CD4-positive, alpha-beta T cell (primary cell): ENCODE measurements at regions not wholly inside any gene's neighbourhood (a gene's known extent, or its start where the extent isn't known, plus 50 kb on each side); places are given as distances from the start of the nearest gene placed in this dataset.

Experiments
- ATAC-seq: fragments of 200-7000 bp; cut with Tn5 transposase; one replicate; pipeline ENCODE4 v1.10.0; 2022; ENCODE audit warnings: mild to moderate bottlenecking; ENCODE audit not compliant: poor library complexity
- CTCF ChIA-PET: fragments of 350-600 bp; sonication (Branson Sonifier 250); formaldehyde crosslinking; loops from one replicate; lab custom pipeline; 2021; ENCODE audit warnings: antibody characterized with exemption, inconsistent platforms; lab: Charles Lee
- POLR2A ChIA-PET: fragments of 350-600 bp; sonication (Branson Sonifier 250); formaldehyde crosslinking; loops from one replicate; lab custom pipeline; 2021; ENCODE audit warnings: antibody characterized with exemption, inconsistent platforms; lab: Charles Lee
- DNase-seq, 14 experiments: peaks; one replicate each; pipeline ENCODE4 v3.0.0-alpha.2; 2013 to 2020; ENCODE audit warnings: mixed read lengths in 2 of 14
- H3K27ac ChIP-seq, 2 donors: one replicate each; pipeline versions ENCODE4 v1.5.1 to v1.7.0; 2013; ENCODE audit warnings: low read length in 2 of 2, low read depth in 1 of 2, mild to moderate bottlenecking in 1 of 2
- H3K27me3 ChIP-seq, 2 experiments: 1 replicate in 1 of 2; 2 replicates in 1 of 2; pipeline versions ENCODE4 v1.6.1 to v1.7.0; 2013; ENCODE audit warnings: low read length in 2 of 2, control low read depth in 1 of 2, mild to moderate bottlenecking in 1 of 2, moderate library complexity in 1 of 2; ENCODE audit not compliant: insufficient read depth in 2 of 2, control insufficient read depth in 1 of 2
- H3K36me3 ChIP-seq: one replicate; pipeline ENCODE4 v1.6.1; 2013; ENCODE audit warnings: low read length, control low read depth; ENCODE audit not compliant: insufficient read depth
- H3K4me1 ChIP-seq: one replicate; pipeline ENCODE4 v1.6.1; 2013; ENCODE audit warnings: low read length, control low read depth; ENCODE audit not compliant: insufficient read depth
- H3K4me3 ChIP-seq: one replicate; pipeline ENCODE4 v1.5.1; 2013; ENCODE audit warnings: mild to moderate bottlenecking, low read length, moderate library complexity
- H3K9me3 ChIP-seq, 2 experiments: 1 replicate in 1 of 2; 2 replicates in 1 of 2; pipeline versions ENCODE4 v1.6.1 to v1.7.0; 2013; ENCODE audit warnings: low read length in 2 of 2, mild to moderate bottlenecking in 2 of 2, control low read depth in 1 of 2, moderate library complexity in 1 of 2; ENCODE audit not compliant: control insufficient read depth in 1 of 2, insufficient read depth in 1 of 2
- H3K27ac Mint-ChIP-seq: one replicate; pipeline ENCODE4 v1.8.0; 2020; ENCODE audit warnings: mixed read lengths
- H3K27me3 Mint-ChIP-seq: one replicate; pipeline ENCODE4 v1.8.0; 2021; ENCODE audit warnings: mixed read lengths
- H3K36me3 Mint-ChIP-seq: one replicate; pipeline ENCODE4 v1.8.0; 2021; ENCODE audit warnings: low read depth, mixed read lengths
- H3K4me1 Mint-ChIP-seq: one replicate; pipeline ENCODE4 v1.8.0; 2021; ENCODE audit warnings: low read depth, mixed read lengths
- H3K4me3 Mint-ChIP-seq: one replicate; pipeline ENCODE4 v1.8.0; 2020; ENCODE audit warnings: mild to moderate bottlenecking, mixed read lengths
- H3K9me3 Mint-ChIP-seq: one replicate; pipeline ENCODE4 v1.8.0; 2020; ENCODE audit warnings: mixed read lengths
- intact Hi-C, 2 experiments: fragments of 100-400 bp; cut with DNase I in 1 of 2; cut with micrococcal nuclease in 1 of 2; formaldehyde crosslinking; loops; one replicate each; pipeline versions ENCODE4 v1.15.1 to v1.9.0; 2023 to 2025; cut with DNase I, micrococcal nuclease
- TF ChIP-seq, protein P1 (sequence below): fragments of 200-600 bp; IDR thresholded peaks from one replicate; pipeline ENCODE4 v1.8.0; 2022; ENCODE audit warnings: antibody characterized with exemption, mild to moderate bottlenecking

GRCh38 chr17:34203018-34203638 lies 52.0 kb upstream of the CCL2 start:
- Mint-ChIP-seq H3K4me1 (peaks cover 6% of the 10 kb centered on the region), H3K36me3 (no peaks in the 10 kb centered on the region), H3K9me3 (no peaks in the 10 kb centered on the region), H3K4me3 (no peak overlapping the region), H3K27ac (no peak overlapping the region), H3K27me3 (peaks cover 6% of the 10 kb centered on the region)
- TF ChIP-seq, protein P1, sequence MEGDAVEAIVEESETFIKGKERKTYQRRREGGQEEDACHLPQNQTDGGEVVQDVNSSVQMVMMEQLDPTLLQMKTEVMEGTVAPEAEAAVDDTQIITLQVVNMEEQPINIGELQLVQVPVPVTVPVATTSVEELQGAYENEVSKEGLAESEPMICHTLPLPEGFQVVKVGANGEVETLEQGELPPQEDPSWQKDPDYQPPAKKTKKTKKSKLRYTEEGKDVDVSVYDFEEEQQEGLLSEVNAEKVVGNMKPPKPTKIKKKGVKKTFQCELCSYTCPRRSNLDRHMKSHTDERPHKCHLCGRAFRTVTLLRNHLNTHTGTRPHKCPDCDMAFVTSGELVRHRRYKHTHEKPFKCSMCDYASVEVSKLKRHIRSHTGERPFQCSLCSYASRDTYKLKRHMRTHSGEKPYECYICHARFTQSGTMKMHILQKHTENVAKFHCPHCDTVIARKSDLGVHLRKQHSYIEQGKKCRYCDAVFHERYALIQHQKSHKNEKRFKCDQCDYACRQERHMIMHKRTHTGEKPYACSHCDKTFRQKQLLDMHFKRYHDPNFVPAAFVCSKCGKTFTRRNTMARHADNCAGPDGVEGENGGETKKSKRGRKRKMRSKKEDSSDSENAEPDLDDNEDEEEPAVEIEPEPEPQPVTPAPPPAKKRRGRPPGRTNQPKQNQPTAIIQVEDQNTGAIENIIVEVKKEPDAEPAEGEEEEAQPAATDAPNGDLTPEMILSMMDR, result no peak
- CTCF ChIA-PET, result interaction anchor here (1.6 kb wide), 1 partner anchor 158 kb away, joined by 4 read pairs; no protein-coding TSS in a partner anchor
- no peak overlapping the region for H3K27ac ChIP-seq
- peaks cover 0 to 15% of the 10 kb centered on the region in 2 experiments for H3K27me3 ChIP-seq
- no peaks in the 10 kb centered on the region for H3K4me1 ChIP-seq
- no peaks in the 10 kb centered on the region for H3K36me3 ChIP-seq
- ATAC-seq (no peak), DNase-seq (no peak)
- no peak overlapping the region for H3K4me3 ChIP-seq
- no peaks in the 10 kb centered on the region for H3K9me3 ChIP-seq
- POLR2A ChIA-PET, result no interaction called here
- intact Hi-C loops, result no loop called here

DNA sequence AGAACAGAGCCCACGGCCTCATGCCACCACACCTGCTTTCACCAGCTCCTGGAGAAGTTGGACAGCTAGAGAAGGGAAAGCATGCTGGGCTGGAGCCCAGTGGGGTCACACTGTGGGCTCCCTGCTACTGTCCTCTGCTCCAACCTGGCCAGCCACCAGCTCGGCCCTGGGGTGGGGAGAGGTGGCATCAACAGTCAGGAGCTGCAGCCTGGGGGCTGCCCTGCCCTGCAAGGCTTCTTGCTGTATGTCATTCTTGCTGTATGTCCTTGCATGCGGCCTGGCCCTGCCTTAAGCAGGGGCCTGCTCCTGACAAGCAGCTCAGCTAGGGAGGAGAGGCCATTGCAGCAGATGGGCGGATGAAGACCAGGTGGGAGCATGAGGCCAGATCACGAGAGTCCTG lies 50.7 kb upstream of the CCL2 start:
- POLR2A ChIA-PET, result no interaction called here
- Mint-ChIP-seq H3K36me3 (no peaks in the 10 kb centered on the region), H3K27me3 (peaks cover 6% of the 10 kb centered on the region), H3K9me3 (no peaks in the 10 kb centered on the region), H3K4me3 (no peak overlapping the region), H3K4me1 (peaks cover 6% of the 10 kb centered on the region), H3K27ac (no peak overlapping the region)
- Histone ChIP-seq H3K27me3 (peaks cover 0 to 3% of the 10 kb centered on the region in 2 experiments), H3K9me3 (no peaks in the 10 kb centered on the region), H3K4me1 (no peaks in the 10 kb centered on the region), H3K27ac (no peak overlapping the region), H3K36me3 (no peaks in the 10 kb centered on the region), H3K4me3 (no peak overlapping the region)
- CTCF ChIA-PET, result no interaction called here
- intact Hi-C loops, result no loop called here
- TF ChIP-seq, protein P1, result no peak
- DNase-seq, result no peak
- no peak for ATAC-seq
